ENCODE measurements at regions not wholly inside any gene's neighbourhood (a gene's known extent, or its start where the extent isn't known, plus 50 kb on each side); places are given as distances from the start of the nearest gene placed in this dataset.

DNA sequence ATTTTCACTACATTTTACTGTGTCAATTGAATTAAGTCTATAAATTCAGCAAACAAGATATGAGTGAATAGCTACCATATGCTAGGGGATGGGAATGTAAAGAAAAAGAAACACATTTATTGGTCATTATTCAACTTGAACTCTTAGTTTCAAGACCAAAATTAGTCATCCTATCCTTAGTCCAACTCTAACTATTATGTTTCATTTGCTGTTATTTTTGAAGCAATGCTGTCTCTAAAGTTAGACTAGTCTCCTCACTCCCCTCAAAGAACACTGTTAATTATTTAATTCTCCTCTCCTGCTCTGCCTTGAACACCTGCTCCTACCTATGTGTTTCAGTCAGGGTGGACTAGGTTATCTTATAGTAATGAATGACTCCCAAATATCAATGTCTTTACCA lies 920.9 kb downstream of the TUSC7 start:
- TF ChIP-seq RBM22 (IDR thresholded peaks at IDR 0.05; ENCODE audit: low read depth, low read length, poor library complexity, severe bottlenecking) = no peak
- TF ChIP-seq GATA2 (CRISPR knock-in tag; IDR thresholded peaks at IDR 0.05) = no peak
- no peak for TF ChIP-seq HDGF (IDR thresholded peaks at IDR 0.05)
- no peak for TF ChIP-seq HDAC8 (tag; IDR thresholded peaks at IDR 0.05)
- TF ChIP-seq, protein P1, sequence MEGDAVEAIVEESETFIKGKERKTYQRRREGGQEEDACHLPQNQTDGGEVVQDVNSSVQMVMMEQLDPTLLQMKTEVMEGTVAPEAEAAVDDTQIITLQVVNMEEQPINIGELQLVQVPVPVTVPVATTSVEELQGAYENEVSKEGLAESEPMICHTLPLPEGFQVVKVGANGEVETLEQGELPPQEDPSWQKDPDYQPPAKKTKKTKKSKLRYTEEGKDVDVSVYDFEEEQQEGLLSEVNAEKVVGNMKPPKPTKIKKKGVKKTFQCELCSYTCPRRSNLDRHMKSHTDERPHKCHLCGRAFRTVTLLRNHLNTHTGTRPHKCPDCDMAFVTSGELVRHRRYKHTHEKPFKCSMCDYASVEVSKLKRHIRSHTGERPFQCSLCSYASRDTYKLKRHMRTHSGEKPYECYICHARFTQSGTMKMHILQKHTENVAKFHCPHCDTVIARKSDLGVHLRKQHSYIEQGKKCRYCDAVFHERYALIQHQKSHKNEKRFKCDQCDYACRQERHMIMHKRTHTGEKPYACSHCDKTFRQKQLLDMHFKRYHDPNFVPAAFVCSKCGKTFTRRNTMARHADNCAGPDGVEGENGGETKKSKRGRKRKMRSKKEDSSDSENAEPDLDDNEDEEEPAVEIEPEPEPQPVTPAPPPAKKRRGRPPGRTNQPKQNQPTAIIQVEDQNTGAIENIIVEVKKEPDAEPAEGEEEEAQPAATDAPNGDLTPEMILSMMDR (IDR thresholded peaks at IDR 0.05 in 2 of 3, conservative IDR thresholded peaks at IDR 0.05 in 1 of 3; ENCODE audit: insufficient read depth in 2 of 3, low read depth in 1 of 3, low read length in 3 of 3) = no peak
- TF ChIP-seq CHD1 (IDR thresholded peaks at IDR 0.05; ENCODE audit: low read length) = no peak
- TF ChIP-seq ZBED1 (IDR thresholded peaks at IDR 0.05) = no peak

Measured in K562 (cell line).